MM.1S (cell line): ENCODE measurements at regions not wholly inside any gene's neighbourhood (a gene's known extent, or its start where the extent isn't known, plus 50 kb on each side); places are given as distances from the start of the nearest gene placed in this dataset.

Experiments
- CTCF ChIP-seq: fragments of 300-600 bp; sonication (generic); IDR thresholded peaks from 2 replicates; pipeline ENCODE4 v1.5.1; 2016; ENCODE audit warnings: antibody characterized with exemption, low read length, mixed read lengths
- EZH2 ChIP-seq: fragments of 300-600 bp; sonication (generic); optimal IDR thresholded peaks from 2 replicates; pipeline ENCODE3; 2017; ENCODE audit warnings: low read depth, mild to moderate bottlenecking, antibody characterized with exemption, low read length, mixed read lengths
- EZH2phosphoT487 ChIP-seq: fragments of 300-600 bp; sonication (generic); IDR thresholded peaks from 2 replicates; pipeline ENCODE4 v1.6.1; 2018; ENCODE audit warnings: antibody characterized with exemption, low read length

DNA sequence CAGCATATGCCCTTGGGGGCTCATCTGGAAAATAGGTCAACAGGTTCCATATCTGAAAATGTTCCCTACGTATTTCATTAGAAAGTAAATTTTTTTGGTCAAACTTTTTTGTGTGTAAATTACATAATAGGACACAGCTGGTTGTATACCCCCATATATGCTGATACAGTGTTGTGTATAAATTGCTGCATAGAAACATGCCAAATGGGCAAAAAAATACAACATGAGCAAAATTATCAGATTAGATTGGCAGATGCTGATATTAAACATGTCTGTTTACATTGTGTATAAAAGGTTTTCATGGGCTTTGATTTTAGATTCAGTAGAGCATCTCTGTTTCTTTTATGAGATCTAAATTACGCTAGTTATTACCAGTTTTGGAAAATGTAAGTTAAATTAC, 2223.0 kb downstream of the MAT2B start:
- TF ChIP-seq CTCF (no peak), EZH2 (no peak), EZH2phosphoT487 (no peak)
